H1 (cell line): ENCODE measurements at regions not wholly inside any gene's neighbourhood (a gene's known extent, or its start where the extent isn't known, plus 50 kb on each side); places are given as distances from the start of the nearest gene placed in this dataset.

Source experiments
- CREB1 ChIP-seq: IDR thresholded peaks from 2 replicates; pipeline ENCODE4 v1.6.1; 2012; ENCODE audit warnings: inconsistent platforms
- NANOG ChIP-seq: IDR thresholded peaks from 2 replicates; pipeline ENCODE4 v1.6.1; 2011; ENCODE audit warnings: low read length, low read depth, mild to moderate bottlenecking, inconsistent platforms; ENCODE audit not compliant: insufficient read depth, poor library complexity, severe bottlenecking
- RAD21 ChIP-seq, 2 experiments: IDR thresholded peaks in 1 of 2; conservative IDR thresholded peaks in 1 of 2; 2 replicates each; pipeline ENCODE4 v1.6.1; 2011; ENCODE audit warnings: low read depth in 2 of 2, low read length in 2 of 2, improper control_type of control experiment in 1 of 2, inconsistent platforms in 1 of 2, mild to moderate bottlenecking in 1 of 2, moderate library complexity in 1 of 2
- TF ChIP-seq, protein P1 (sequence below): IDR thresholded peaks from 2 replicates; pipeline ENCODE4 v1.6.1; 2011; ENCODE audit warnings: low read depth, mild to moderate bottlenecking, low read length; ENCODE audit not compliant: insufficient read depth
- TF ChIP-seq, protein P2 (sequence below), 3 experiments: IDR thresholded peaks; 1 replicate in 2 of 3; 2 replicates in 1 of 3; pipeline versions ENCODE4 v1.5.1 to v1.6.1; 2011; ENCODE audit warnings: low read length in 3 of 3, mild to moderate bottlenecking in 3 of 3, inconsistent platforms in 2 of 3, low read depth in 1 of 3, moderate library complexity in 1 of 3; ENCODE audit not compliant: insufficient read depth in 1 of 3; ENCODE audit errors: control extremely low read depth in 1 of 3

DNA sequence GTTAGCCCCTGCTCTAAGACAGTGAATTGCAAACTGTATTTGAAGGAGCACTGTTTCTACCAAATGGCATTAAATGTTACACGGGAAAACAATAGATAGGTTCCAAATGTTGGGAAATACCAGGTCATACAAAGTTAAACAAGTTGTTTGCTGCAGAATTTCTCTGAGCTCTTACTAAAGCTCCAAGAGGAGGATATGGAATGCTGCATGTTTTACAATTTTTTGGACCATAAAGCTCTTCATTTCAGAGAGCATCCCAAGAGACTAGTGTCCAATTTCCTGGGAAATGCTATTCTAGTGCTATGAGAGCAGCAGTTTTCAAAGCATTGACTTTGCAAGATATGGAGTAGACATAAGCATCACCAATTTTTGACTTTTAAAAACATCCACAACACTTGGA lies 155.6 kb upstream of the CCDC68 start (continued):
- no peak for TF ChIP-seq RAD21 (IDR thresholded peaks at IDR 0.05 in 1 of 2, conservative IDR thresholded peaks at IDR 0.05 in 1 of 2; ENCODE audit: low read depth in 2 of 2, low read length in 2 of 2)
- TF ChIP-seq, protein P1, sequence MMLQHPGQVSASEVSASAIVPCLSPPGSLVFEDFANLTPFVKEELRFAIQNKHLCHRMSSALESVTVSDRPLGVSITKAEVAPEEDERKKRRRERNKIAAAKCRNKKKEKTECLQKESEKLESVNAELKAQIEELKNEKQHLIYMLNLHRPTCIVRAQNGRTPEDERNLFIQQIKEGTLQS: no peak
- no peak for TF ChIP-seq NANOG
- no peak for TF ChIP-seq CREB1
- TF ChIP-seq, protein P2, sequence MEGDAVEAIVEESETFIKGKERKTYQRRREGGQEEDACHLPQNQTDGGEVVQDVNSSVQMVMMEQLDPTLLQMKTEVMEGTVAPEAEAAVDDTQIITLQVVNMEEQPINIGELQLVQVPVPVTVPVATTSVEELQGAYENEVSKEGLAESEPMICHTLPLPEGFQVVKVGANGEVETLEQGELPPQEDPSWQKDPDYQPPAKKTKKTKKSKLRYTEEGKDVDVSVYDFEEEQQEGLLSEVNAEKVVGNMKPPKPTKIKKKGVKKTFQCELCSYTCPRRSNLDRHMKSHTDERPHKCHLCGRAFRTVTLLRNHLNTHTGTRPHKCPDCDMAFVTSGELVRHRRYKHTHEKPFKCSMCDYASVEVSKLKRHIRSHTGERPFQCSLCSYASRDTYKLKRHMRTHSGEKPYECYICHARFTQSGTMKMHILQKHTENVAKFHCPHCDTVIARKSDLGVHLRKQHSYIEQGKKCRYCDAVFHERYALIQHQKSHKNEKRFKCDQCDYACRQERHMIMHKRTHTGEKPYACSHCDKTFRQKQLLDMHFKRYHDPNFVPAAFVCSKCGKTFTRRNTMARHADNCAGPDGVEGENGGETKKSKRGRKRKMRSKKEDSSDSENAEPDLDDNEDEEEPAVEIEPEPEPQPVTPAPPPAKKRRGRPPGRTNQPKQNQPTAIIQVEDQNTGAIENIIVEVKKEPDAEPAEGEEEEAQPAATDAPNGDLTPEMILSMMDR (IDR thresholded peaks at IDR 0.05; ENCODE audit: control extremely low read depth in 1 of 3, insufficient read depth in 1 of 3, low read depth in 1 of 3, low read length in 3 of 3): no peak
